ENCODE measurements at regions not wholly inside any gene's neighbourhood (a gene's known extent, or its start where the extent isn't known, plus 50 kb on each side); places are given as distances from the start of the nearest gene placed in this dataset.

DNA sequence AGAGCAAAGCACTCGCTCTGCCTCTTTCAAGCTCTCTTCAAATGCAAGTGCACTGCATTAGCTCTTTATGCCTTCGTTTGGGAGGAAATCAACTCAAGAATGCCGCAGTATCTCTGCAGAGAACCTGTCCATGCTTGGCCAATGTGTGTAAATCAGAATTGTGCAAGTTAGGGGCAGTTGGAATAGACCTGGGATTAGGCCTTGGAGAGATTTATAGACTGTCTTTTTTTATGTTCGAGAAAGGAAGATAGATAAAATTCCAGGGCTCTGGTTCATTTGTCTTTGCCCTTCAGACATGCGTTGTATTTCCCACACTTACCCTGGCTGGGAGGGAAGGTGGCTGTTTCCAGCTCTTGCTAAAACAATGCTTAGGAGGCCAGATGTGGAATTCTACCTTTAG is 163.7 kb downstream of the MOBP start:
- no peaks in the 10 kb centered on the region for H4K20me1 ChIP-seq (ENCODE audit: control insufficient read depth, insufficient read depth, low read depth, low read length)
- H3K4me2 ChIP-seq (ENCODE audit: low read length), result no peak overlapping the region
- H3K27ac ChIP-seq (ENCODE audit: low read depth, low read length), result no peak overlapping the region
- H3K36me3 ChIP-seq (ENCODE audit: control insufficient read depth, low read length), result no peaks in the 10 kb centered on the region
- H3K9me2 ChIP-seq (replicated peaks; ENCODE audit: control insufficient read depth, low read length), result no peaks in the 10 kb centered on the region
- H3K4me1 ChIP-seq (ENCODE audit: control insufficient read depth, low read length), result no peaks in the 10 kb centered on the region
- H3K4me3 ChIP-seq (ENCODE audit: low read length), result no peak overlapping the region
- TF ChIP-seq, protein P1, sequence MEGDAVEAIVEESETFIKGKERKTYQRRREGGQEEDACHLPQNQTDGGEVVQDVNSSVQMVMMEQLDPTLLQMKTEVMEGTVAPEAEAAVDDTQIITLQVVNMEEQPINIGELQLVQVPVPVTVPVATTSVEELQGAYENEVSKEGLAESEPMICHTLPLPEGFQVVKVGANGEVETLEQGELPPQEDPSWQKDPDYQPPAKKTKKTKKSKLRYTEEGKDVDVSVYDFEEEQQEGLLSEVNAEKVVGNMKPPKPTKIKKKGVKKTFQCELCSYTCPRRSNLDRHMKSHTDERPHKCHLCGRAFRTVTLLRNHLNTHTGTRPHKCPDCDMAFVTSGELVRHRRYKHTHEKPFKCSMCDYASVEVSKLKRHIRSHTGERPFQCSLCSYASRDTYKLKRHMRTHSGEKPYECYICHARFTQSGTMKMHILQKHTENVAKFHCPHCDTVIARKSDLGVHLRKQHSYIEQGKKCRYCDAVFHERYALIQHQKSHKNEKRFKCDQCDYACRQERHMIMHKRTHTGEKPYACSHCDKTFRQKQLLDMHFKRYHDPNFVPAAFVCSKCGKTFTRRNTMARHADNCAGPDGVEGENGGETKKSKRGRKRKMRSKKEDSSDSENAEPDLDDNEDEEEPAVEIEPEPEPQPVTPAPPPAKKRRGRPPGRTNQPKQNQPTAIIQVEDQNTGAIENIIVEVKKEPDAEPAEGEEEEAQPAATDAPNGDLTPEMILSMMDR (IDR thresholded peaks at IDR 0.05; ENCODE audit: low read depth, low read length, poor library complexity, severe bottlenecking), result no peak
- TF ChIP-seq EZH2phosphoT487 (IDR thresholded peaks at IDR 0.05; ENCODE audit: borderline replicate concordance, low read length), result no peak
- H3K79me2 ChIP-seq (ENCODE audit: control insufficient read depth, low read length), result no peaks in the 10 kb centered on the region
- H3K27me3 ChIP-seq (ENCODE audit: control insufficient read depth, low read length), result no peaks in the 10 kb centered on the region
- H3K9me3 ChIP-seq (ENCODE audit: control insufficient read depth, insufficient read depth, low read length), result no peaks in the 10 kb centered on the region
- H3F3A ChIP-seq (ENCODE audit: control insufficient read depth, insufficient read depth), result no peaks in the 10 kb centered on the region

DNA sequence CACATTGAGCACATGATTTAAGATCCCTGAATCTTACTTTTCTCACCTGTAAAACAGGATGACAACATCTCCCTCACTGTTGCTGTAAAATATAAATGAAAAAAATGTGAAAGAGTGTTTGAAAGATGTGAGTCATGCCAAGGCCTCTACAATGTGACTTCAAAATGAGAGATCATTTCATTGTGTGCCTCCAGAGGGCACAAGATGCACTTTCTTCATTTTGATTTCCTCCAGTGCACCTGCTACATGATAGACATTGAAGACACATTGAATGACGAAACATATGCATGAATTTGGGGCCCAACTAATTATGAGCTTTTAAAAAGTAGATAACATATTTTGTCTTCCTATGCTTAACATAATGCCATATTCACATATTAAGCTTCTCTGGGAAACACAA is 170.3 kb downstream of the MOBP start:
- Histone ChIP-seq H3K27me3 (ENCODE audit: control insufficient read depth, low read length) (no peaks in the 10 kb centered on the region), H3F3A (ENCODE audit: control insufficient read depth, insufficient read depth) (no peaks in the 10 kb centered on the region), H4K20me1 (ENCODE audit: control insufficient read depth, insufficient read depth, low read depth, low read length) (no peaks in the 10 kb centered on the region), H3K4me3 (ENCODE audit: low read length) (no peak overlapping the region), H3K9me3 (ENCODE audit: control insufficient read depth, insufficient read depth, low read length) (no peaks in the 10 kb centered on the region), H3K4me2 (ENCODE audit: low read length) (no peak overlapping the region), H3K79me2 (ENCODE audit: control insufficient read depth, low read length) (no peaks in the 10 kb centered on the region), H3K36me3 (ENCODE audit: control insufficient read depth, low read length) (no peaks in the 10 kb centered on the region), H3K9me2 (replicated peaks; ENCODE audit: control insufficient read depth, low read length) (no peaks in the 10 kb centered on the region), H3K27ac (ENCODE audit: low read depth, low read length) (no peak overlapping the region), H3K4me1 (ENCODE audit: control insufficient read depth, low read length) (no peaks in the 10 kb centered on the region)
- TF ChIP-seq, protein P1 (IDR thresholded peaks at IDR 0.05; ENCODE audit: low read depth, low read length, poor library complexity, severe bottlenecking), result peak; percentile 25
- no peak for TF ChIP-seq EZH2phosphoT487 (IDR thresholded peaks at IDR 0.05; ENCODE audit: borderline replicate concordance, low read length)

GRCh38 chr3:39638301-39638700 is 170.8 kb downstream of the MOBP start:
- Histone ChIP-seq H3K79me2 (ENCODE audit: control insufficient read depth, low read length) (no peaks in the 10 kb centered on the region), H3K9me2 (replicated peaks; ENCODE audit: control insufficient read depth, low read length) (no peaks in the 10 kb centered on the region), H3F3A (ENCODE audit: control insufficient read depth, insufficient read depth) (no peaks in the 10 kb centered on the region), H4K20me1 (ENCODE audit: control insufficient read depth, insufficient read depth, low read depth, low read length) (no peaks in the 10 kb centered on the region), H3K4me3 (ENCODE audit: low read length) (no peak overlapping the region), H3K36me3 (ENCODE audit: control insufficient read depth, low read length) (no peaks in the 10 kb centered on the region), H3K4me2 (ENCODE audit: low read length) (no peak overlapping the region), H3K27me3 (ENCODE audit: control insufficient read depth, low read length) (no peaks in the 10 kb centered on the region), H3K4me1 (ENCODE audit: control insufficient read depth, low read length) (no peaks in the 10 kb centered on the region), H3K9me3 (ENCODE audit: control insufficient read depth, insufficient read depth, low read length) (no peaks in the 10 kb centered on the region), H3K27ac (ENCODE audit: low read depth, low read length) (no peak overlapping the region)
- TF ChIP-seq EZH2phosphoT487 (IDR thresholded peaks at IDR 0.05; ENCODE audit: borderline replicate concordance, low read length), result no peak
- TF ChIP-seq, protein P1 (IDR thresholded peaks at IDR 0.05; ENCODE audit: low read depth, low read length, poor library complexity, severe bottlenecking), result no peak

Data from DOHH2 (cell line).